Osteocyte (in vitro differentiated cells): ENCODE measurements at regions not wholly inside any gene's neighbourhood (a gene's known extent, or its start where the extent isn't known, plus 50 kb on each side); places are given as distances from the start of the nearest gene placed in this dataset.

Experiments
- DNase-seq: peaks from one replicate; pipeline ENCODE4 v3.0.0; 2021; ENCODE audit warnings: mixed read lengths; ENCODE audit not compliant: unreplicated experiment; ENCODE audit errors: extremely low spot score
- H3K27ac Mint-ChIP-seq: one replicate; pipeline ENCODE4 v1.8.0; 2021; ENCODE audit warnings: mild to moderate bottlenecking, mixed read lengths; ENCODE audit not compliant: unreplicated experiment
- H3K27me3 Mint-ChIP-seq: one replicate; pipeline ENCODE4 v1.8.0; 2021; ENCODE audit warnings: mixed read lengths; ENCODE audit not compliant: unreplicated experiment
- H3K36me3 Mint-ChIP-seq: one replicate; pipeline ENCODE4 v1.8.0; 2021; ENCODE audit warnings: mixed read lengths; ENCODE audit not compliant: unreplicated experiment
- H3K4me1 Mint-ChIP-seq: one replicate; pipeline ENCODE4 v1.8.0; 2021; ENCODE audit warnings: mixed read lengths; ENCODE audit not compliant: unreplicated experiment
- H3K4me3 Mint-ChIP-seq: one replicate; pipeline ENCODE4 v1.8.0; 2021; ENCODE audit warnings: mild to moderate bottlenecking, moderate library complexity, mixed read lengths; ENCODE audit not compliant: unreplicated experiment
- H3K9me3 Mint-ChIP-seq: one replicate; pipeline ENCODE4 v1.8.0; 2021; ENCODE audit warnings: mixed read lengths; ENCODE audit not compliant: unreplicated experiment
- CTCF ChIP-seq: fragments of 200-600 bp; sonication (generic); IDR thresholded peaks from 2 replicates; pipeline ENCODE4 v1.5.0; 2021; ENCODE audit warnings: antibody characterized with exemption, mild to moderate bottlenecking, moderate library complexity

- no peak for DNase-seq
- no peaks in the 10 kb centered on the region for H3K4me1 Mint-ChIP-seq
- H3K9me3 Mint-ChIP-seq = no peaks in the 10 kb centered on the region
- H3K4me3 Mint-ChIP-seq = no peak overlapping the region
- H3K36me3 Mint-ChIP-seq = no peaks in the 10 kb centered on the region
- peaks cover 37% of the 10 kb centered on the region for H3K27me3 Mint-ChIP-seq
- H3K27ac Mint-ChIP-seq = no peak overlapping the region
- no peak for TF ChIP-seq CTCF
Measured at GRCh38 chr4:101475246-101475645, 127.9 kb upstream of the PPP3CA start.

- H3K27ac Mint-ChIP-seq = no peak overlapping the region
- DNase-seq = no peak
- TF ChIP-seq CTCF = no peak
- no peak overlapping the region for H3K4me3 Mint-ChIP-seq
- peaks cover 45% of the 10 kb centered on the region for H3K27me3 Mint-ChIP-seq
- H3K4me1 Mint-ChIP-seq = no peaks in the 10 kb centered on the region
- H3K9me3 Mint-ChIP-seq = no peaks in the 10 kb centered on the region
- H3K36me3 Mint-ChIP-seq = no peaks in the 10 kb centered on the region
Measured at GRCh38 chr4:101471201-101471600, 123.9 kb upstream of the PPP3CA start.

GRCh38 chr4:101464596-101464995, 117.3 kb upstream of the PPP3CA start:
- Mint-ChIP-seq H3K27ac (no peak overlapping the region), H3K9me3 (no peaks in the 10 kb centered on the region), H3K36me3 (no peaks in the 10 kb centered on the region), H3K4me1 (no peaks in the 10 kb centered on the region), H3K4me3 (no peak overlapping the region), H3K27me3 (peaks cover 42% of the 10 kb centered on the region)
- DNase-seq = no peak
- TF ChIP-seq CTCF = no peak

- H3K9me3 Mint-ChIP-seq = peaks cover 15% of the 10 kb centered on the region
- no peaks in the 10 kb centered on the region for H3K36me3 Mint-ChIP-seq
- peaks cover 29% of the 10 kb centered on the region for H3K27me3 Mint-ChIP-seq
- no peak for DNase-seq
- no peak for TF ChIP-seq CTCF
- no peak overlapping the region for H3K27ac Mint-ChIP-seq
- no peak overlapping the region for H3K4me3 Mint-ChIP-seq
- no peaks in the 10 kb centered on the region for H3K4me1 Mint-ChIP-seq
Measured at GRCh38 chr4:101458914-101459313, 111.6 kb upstream of the PPP3CA start.

- no peak overlapping the region for H3K27ac Mint-ChIP-seq
- no peaks in the 10 kb centered on the region for H3K4me1 Mint-ChIP-seq
- no peak for DNase-seq
- no peak for TF ChIP-seq CTCF
- H3K36me3 Mint-ChIP-seq = no peaks in the 10 kb centered on the region
- H3K27me3 Mint-ChIP-seq = peaks cover 29% of the 10 kb centered on the region
- no peak overlapping the region for H3K4me3 Mint-ChIP-seq
- peaks cover 15% of the 10 kb centered on the region for H3K9me3 Mint-ChIP-seq
Measured at GRCh38 chr4:101458473-101458872, 111.1 kb upstream of the PPP3CA start.
